Thyroid gland (tissue), 4 donors: ENCODE measurements at regions not wholly inside any gene's neighbourhood (a gene's known extent, or its start where the extent isn't known, plus 50 kb on each side); places are given as distances from the start of the nearest gene placed in this dataset.

ENCODE experiments used
- POLR2A ChIP-seq, 2 donors: fragments of 450-650 bp; IDR thresholded peaks; one replicate each; pipeline ENCODE4 v1.6.1; 2017; ENCODE audit warnings: antibody characterized with exemption in 2 of 2, mild to moderate bottlenecking in 2 of 2, moderate library complexity in 1 of 2
- TF ChIP-seq, protein P1 (sequence below), 6 experiments: fragments of 200-600 bp in 3 of 6; fragments of 450-650 bp in 3 of 6; sonication (generic) in 3 of 6; IDR thresholded peaks; one replicate each; pipeline ENCODE4 v1.5.1; 2016 to 2019; ENCODE audit warnings: antibody characterized with exemption in 6 of 6, mild to moderate bottlenecking in 2 of 6, inconsistent platforms in 1 of 6, moderate library complexity in 1 of 6

DNA sequence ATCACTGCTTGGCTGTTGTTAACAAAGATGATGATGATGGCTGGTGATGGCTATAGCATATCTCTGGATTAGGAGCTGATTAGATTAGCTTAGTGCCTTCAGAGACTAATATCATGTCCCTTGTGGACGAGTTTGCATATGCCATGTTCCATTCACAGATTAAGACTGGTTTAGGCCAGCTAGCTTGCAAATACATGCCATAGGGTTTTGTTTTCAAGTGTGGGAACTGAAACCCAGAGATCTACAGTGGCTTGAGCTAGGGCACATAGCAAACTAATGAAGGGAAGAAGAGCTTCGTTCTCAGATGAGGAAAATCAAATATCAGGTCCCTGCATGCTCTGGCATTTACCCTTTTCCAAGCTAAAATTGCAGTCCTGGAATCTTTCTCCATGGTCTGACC is 492.3 kb downstream of the MAGEE1 start:
- TF ChIP-seq, protein P1, sequence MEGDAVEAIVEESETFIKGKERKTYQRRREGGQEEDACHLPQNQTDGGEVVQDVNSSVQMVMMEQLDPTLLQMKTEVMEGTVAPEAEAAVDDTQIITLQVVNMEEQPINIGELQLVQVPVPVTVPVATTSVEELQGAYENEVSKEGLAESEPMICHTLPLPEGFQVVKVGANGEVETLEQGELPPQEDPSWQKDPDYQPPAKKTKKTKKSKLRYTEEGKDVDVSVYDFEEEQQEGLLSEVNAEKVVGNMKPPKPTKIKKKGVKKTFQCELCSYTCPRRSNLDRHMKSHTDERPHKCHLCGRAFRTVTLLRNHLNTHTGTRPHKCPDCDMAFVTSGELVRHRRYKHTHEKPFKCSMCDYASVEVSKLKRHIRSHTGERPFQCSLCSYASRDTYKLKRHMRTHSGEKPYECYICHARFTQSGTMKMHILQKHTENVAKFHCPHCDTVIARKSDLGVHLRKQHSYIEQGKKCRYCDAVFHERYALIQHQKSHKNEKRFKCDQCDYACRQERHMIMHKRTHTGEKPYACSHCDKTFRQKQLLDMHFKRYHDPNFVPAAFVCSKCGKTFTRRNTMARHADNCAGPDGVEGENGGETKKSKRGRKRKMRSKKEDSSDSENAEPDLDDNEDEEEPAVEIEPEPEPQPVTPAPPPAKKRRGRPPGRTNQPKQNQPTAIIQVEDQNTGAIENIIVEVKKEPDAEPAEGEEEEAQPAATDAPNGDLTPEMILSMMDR (IDR thresholded peaks at IDR 0.05): no peak
- no peak for TF ChIP-seq POLR2A (IDR thresholded peaks at IDR 0.05)
